ENCODE measurements at regions not wholly inside any gene's neighbourhood (a gene's known extent, or its start where the extent isn't known, plus 50 kb on each side); places are given as distances from the start of the nearest gene placed in this dataset.

DNA sequence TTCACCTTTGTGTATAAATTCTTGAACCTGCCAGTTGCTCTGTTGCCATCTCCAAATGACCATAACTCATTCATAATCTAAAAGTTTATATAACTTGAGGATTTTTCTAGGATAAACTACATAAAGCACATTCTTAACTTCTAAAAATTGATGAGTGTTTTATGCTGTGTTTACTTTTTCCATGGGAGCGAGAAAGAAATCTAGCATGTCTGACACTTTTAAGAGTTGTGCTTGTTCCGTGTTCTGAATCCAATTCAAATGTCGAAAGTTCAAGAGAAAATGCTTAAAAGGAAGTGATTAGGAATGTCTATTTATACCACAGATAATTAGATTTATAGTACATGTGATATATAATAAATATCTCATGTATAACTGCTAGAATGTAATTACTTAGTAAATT lies 154.4 kb downstream of the DEPDC1B start:
- no peak for TF ChIP-seq POLR2A (IDR thresholded peaks at IDR 0.05)
- TF ChIP-seq, protein P1, sequence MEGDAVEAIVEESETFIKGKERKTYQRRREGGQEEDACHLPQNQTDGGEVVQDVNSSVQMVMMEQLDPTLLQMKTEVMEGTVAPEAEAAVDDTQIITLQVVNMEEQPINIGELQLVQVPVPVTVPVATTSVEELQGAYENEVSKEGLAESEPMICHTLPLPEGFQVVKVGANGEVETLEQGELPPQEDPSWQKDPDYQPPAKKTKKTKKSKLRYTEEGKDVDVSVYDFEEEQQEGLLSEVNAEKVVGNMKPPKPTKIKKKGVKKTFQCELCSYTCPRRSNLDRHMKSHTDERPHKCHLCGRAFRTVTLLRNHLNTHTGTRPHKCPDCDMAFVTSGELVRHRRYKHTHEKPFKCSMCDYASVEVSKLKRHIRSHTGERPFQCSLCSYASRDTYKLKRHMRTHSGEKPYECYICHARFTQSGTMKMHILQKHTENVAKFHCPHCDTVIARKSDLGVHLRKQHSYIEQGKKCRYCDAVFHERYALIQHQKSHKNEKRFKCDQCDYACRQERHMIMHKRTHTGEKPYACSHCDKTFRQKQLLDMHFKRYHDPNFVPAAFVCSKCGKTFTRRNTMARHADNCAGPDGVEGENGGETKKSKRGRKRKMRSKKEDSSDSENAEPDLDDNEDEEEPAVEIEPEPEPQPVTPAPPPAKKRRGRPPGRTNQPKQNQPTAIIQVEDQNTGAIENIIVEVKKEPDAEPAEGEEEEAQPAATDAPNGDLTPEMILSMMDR (IDR thresholded peaks at IDR 0.05), result no peak
